Effector memory CD4-positive, alpha-beta T cell (primary cell): ENCODE measurements at regions not wholly inside any gene's neighbourhood (a gene's known extent, or its start where the extent isn't known, plus 50 kb on each side); places are given as distances from the start of the nearest gene placed in this dataset.

Source experiments
- DNase-seq, 3 donors: peaks; one replicate each; pipeline ENCODE4 v3.0.0-alpha.2; 2020
- H3K27ac ChIP-seq: 2 replicates; pipeline ENCODE4 v1.7.0; 2013; ENCODE audit warnings: mild to moderate bottlenecking, low read length, moderate library complexity; ENCODE audit not compliant: insufficient read depth, poor library complexity, severe bottlenecking
- H3K27me3 ChIP-seq: replicated peaks from 2 replicates; pipeline ENCODE4 v1.7.0; 2013; ENCODE audit warnings: mild to moderate bottlenecking, low read length; ENCODE audit not compliant: insufficient read depth, control insufficient read depth, poor library complexity, severe bottlenecking
- H3K36me3 ChIP-seq: 2 replicates; pipeline ENCODE4 v1.7.0; 2013; ENCODE audit warnings: mild to moderate bottlenecking, low read length, moderate library complexity; ENCODE audit not compliant: control insufficient read depth, insufficient read depth
- H3K4me1 ChIP-seq: 2 replicates; pipeline ENCODE4 v1.7.0; 2013; ENCODE audit warnings: low read length, mild to moderate bottlenecking; ENCODE audit not compliant: control insufficient read depth, insufficient read depth, poor library complexity, severe bottlenecking
- H3K4me3 ChIP-seq: 2 replicates; pipeline ENCODE4 v1.7.0; 2013; ENCODE audit warnings: low read length, low read depth, mild to moderate bottlenecking; ENCODE audit not compliant: insufficient read depth, poor library complexity, severe bottlenecking
- H3K9me3 ChIP-seq: 2 replicates; pipeline ENCODE4 v1.7.0; 2013; ENCODE audit warnings: mild to moderate bottlenecking, low read length, moderate library complexity; ENCODE audit not compliant: control insufficient read depth

- no peak for DNase-seq
- Histone ChIP-seq H3K4me1 (no peaks in the 10 kb centered on the region), H3K4me3 (no peak overlapping the region), H3K27me3 (no peaks in the 10 kb centered on the region), H3K36me3 (no peaks in the 10 kb centered on the region), H3K9me3 (no peaks in the 10 kb centered on the region), H3K27ac (no peak overlapping the region)
Measured at GRCh38 chr20:56940466-56940865, 311.4 kb downstream of the TFAP2C start.

DNA sequence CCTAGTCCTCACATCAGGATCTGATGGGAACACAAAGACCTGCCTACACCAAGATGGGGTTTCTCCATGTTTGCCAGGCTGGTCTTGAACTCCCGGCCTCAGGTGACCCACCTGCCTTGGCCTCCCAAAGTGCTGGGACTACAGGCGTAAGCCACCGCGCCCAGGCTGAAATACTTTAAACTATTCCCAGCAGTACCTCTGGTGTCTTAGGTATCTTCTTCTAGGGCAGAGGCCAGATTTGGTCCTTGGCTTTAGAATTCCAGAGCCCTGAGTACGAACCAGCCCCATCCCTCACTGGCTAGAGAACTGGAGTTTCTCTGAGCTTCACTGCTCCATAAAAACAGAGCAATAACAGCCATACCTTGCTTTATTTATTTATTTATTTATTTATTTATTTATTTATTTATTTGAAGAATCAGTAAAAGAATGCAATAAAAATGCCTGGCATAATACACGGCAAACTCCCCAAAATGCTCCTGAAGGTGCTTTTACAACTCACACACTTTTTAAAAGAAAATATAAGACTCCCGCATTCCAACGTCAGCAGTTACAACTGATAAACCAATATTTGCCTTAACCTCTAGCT lies 312.1 kb downstream of the TFAP2C start:
- DNase-seq, result no peak
- no peaks in the 10 kb centered on the region for H3K36me3 ChIP-seq
- H3K4me1 ChIP-seq, result no peaks in the 10 kb centered on the region
- no peaks in the 10 kb centered on the region for H3K27me3 ChIP-seq
- H3K9me3 ChIP-seq, result no peaks in the 10 kb centered on the region
- H3K27ac ChIP-seq, result no peak overlapping the region
- no peak overlapping the region for H3K4me3 ChIP-seq

- H3K4me3 ChIP-seq, result no peak overlapping the region
Measured at GRCh38 chr20:56943946-56944945, 315.1 kb downstream of the TFAP2C start.

GRCh38 chr20:56945057-56945456 lies 316.0 kb downstream of the TFAP2C start:
- no peak for DNase-seq
- H3K4me3 ChIP-seq, result no peak overlapping the region
- no peak overlapping the region for H3K27ac ChIP-seq
- H3K9me3 ChIP-seq, result no peaks in the 10 kb centered on the region
- H3K36me3 ChIP-seq, result no peaks in the 10 kb centered on the region
- no peaks in the 10 kb centered on the region for H3K4me1 ChIP-seq
- H3K27me3 ChIP-seq, result no peaks in the 10 kb centered on the region

More at GRCh38 chr20:56943946-56944945, 315.1 kb downstream of the TFAP2C start:
- DNase-seq, result no peak
- Histone ChIP-seq H3K27ac (no peak overlapping the region), H3K27me3 (no peaks in the 10 kb centered on the region), H3K4me1 (no peaks in the 10 kb centered on the region), H3K9me3 (no peaks in the 10 kb centered on the region), H3K36me3 (no peaks in the 10 kb centered on the region)

DNA sequence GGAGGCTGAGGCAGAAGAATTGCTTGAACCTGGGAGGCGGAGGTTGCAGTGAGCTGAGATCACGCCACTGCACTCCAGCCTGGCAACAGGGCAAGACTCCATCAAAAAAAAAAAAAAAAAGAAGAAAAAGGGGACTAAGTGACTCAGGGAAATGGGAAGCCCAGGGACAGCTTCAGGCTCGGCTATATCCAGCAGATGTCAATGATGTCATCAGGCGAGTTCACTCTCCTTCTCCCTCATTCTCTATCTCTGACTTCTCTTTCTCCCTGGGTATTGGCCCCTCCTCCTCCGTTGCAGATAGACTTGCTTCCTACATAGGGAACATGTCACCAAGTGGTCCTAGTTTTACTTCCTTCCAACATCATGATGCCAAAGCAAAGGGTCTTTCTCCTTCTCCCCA lies 316.8 kb downstream of the TFAP2C start:
- Histone ChIP-seq H3K9me3 (no peaks in the 10 kb centered on the region), H3K27me3 (no peaks in the 10 kb centered on the region), H3K4me3 (no peak overlapping the region), H3K36me3 (no peaks in the 10 kb centered on the region), H3K4me1 (no peaks in the 10 kb centered on the region), H3K27ac (no peak overlapping the region)
- no peak for DNase-seq

- no peak overlapping the region for H3K27ac ChIP-seq
- H3K27me3 ChIP-seq, result no peaks in the 10 kb centered on the region
- no peaks in the 10 kb centered on the region for H3K9me3 ChIP-seq
- H3K4me1 ChIP-seq, result no peaks in the 10 kb centered on the region
- no peak overlapping the region for H3K4me3 ChIP-seq
- DNase-seq, result no peak
- H3K36me3 ChIP-seq, result no peaks in the 10 kb centered on the region
Measured at GRCh38 chr20:56949318-56949717, 317.1 kb downstream of the BMP7 start.

DNA sequence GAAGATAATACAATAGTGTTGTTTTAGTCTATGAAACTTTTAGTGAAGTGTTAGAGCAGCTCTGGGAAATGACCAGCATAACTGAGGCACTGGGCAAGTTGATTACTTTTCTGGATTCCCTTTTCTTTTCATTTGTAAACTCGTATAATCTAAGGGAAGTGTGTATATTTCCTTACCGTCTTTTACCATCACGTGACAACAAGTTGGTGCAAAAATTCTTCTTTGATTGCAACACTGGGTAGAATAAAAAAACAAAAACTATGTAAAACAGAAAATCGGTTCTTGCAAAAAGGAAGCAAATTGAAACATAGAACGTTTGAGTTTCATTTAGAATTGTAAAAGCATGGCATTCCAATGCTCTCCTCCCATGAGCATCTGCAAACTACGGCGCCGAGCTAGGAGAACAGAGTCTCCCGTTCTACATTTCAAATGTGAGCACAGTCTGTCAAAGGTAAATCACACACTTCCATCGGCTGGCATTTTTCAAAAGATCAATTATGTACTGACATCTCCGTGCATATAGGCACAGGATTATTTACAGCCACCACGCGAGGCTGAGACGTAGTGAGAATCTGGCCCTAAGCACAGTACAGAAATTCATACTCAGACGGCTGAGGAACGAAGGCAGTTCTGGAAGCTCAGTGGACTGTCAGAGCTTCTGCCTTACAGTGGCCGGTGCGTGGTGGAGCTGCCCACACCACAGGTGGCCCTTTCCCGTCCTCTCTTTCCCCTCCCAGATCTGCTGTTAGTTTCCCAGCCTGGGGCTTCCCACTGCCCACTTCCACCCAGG lies 314.0 kb downstream of the BMP7 start:
- no peaks in the 10 kb centered on the region for H3K4me1 ChIP-seq
- H3K4me3 ChIP-seq, result no peak overlapping the region
- H3K27ac ChIP-seq, result no peak overlapping the region
- no peaks in the 10 kb centered on the region for H3K36me3 ChIP-seq
- H3K9me3 ChIP-seq, result no peaks in the 10 kb centered on the region
- H3K27me3 ChIP-seq, result peaks cover 3% of the 10 kb centered on the region
- DNase-seq, result no peak

DNA sequence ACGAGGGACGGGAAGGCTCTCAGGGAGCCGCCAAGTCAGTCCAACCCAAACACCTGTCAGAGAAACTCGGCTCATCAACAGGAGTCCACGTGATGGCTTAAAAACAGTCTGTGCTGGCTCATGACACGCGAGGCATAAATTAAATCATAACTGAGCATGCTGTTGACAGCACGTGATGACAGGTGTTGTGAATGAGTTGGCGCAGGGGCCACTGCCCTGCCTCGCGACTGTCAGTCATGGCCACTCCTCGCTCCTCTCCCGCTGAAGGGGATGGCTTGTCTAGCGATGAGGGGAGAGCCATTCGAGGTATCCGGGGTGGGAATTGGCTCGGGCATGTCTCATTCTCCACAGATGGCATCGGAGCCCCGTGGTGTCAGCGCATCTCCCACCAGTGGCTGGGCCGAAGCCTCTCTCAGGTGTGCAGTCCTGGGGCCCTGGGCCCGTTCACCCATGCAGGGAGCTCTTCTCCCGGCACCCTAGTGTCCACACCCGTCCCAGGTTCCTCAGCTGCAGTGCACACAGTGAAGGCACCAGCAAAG lies 313.3 kb downstream of the BMP7 start:
- no peaks in the 10 kb centered on the region for H3K4me1 ChIP-seq
- H3K36me3 ChIP-seq, result no peaks in the 10 kb centered on the region
- peaks cover 3% of the 10 kb centered on the region for H3K27me3 ChIP-seq
- no peaks in the 10 kb centered on the region for H3K9me3 ChIP-seq
- no peak overlapping the region for H3K4me3 ChIP-seq
- no peak overlapping the region for H3K27ac ChIP-seq
- no peak for DNase-seq

GRCh38 chr20:56954797-56955196 lies 311.6 kb downstream of the BMP7 start:
- Histone ChIP-seq H3K27ac (no peak overlapping the region), H3K27me3 (peaks cover 3% of the 10 kb centered on the region), H3K4me1 (no peaks in the 10 kb centered on the region), H3K4me3 (no peak overlapping the region), H3K36me3 (no peaks in the 10 kb centered on the region), H3K9me3 (no peaks in the 10 kb centered on the region)
- DNase-seq, result no peak
